ENCODE measurements at regions not wholly inside any gene's neighbourhood (a gene's known extent, or its start where the extent isn't known, plus 50 kb on each side); places are given as distances from the start of the nearest gene placed in this dataset.

GRCh38 chr3:144229953-144230352 lies 258.3 kb downstream of the DIPK2A start:
- Histone ChIP-seq H3K9me2 (ENCODE audit: insufficient read depth) (no peaks in the 10 kb centered on the region; the same call in 1 of the 2 replicates), H3K9me3 (ENCODE audit: insufficient read depth, low read depth) (no peaks in the 10 kb centered on the region), H3K4me3 (no peak overlapping the region), H3K4me1 (replicated peaks; ENCODE audit: insufficient read depth) (0 out of 2 replicates have a peak, but pooled peaks cover 4% of the 10 kb centered on the region), H2AFZ (no peak overlapping the region), H3K27ac (no peak overlapping the region), H3F3A (ENCODE audit: insufficient read depth, low read depth) (no peaks in the 10 kb centered on the region), H3K27me3 (ENCODE audit: insufficient read depth, low read depth) (no peaks in the 10 kb centered on the region), H3K4me2 (no peak overlapping the region), H3K36me3 (ENCODE audit: low read depth) (no peaks in the 10 kb centered on the region), H3K79me2 (ENCODE audit: low read depth) (no peaks in the 10 kb centered on the region), H4K20me1 (ENCODE audit: insufficient read depth) (no peaks in the 10 kb centered on the region)
- DNase-seq, result no peak
- ChIA-PET POLR2A (ENCODE audit: unreplicated experiment) (no interaction called here), CTCF (no interaction called here)
- intact Hi-C loops (cut with micrococcal nuclease; ENCODE audit: unreplicated experiment), result no loop called here
- BruUV-seq (replicated peaks), result no TSS peak
- no peak for TF ChIP-seq CTCF (conservative IDR thresholded peaks at IDR 0.05)
- no peak for TF ChIP-seq EZH2 (IDR thresholded peaks at IDR 0.05; ENCODE audit: low read depth)

GRCh38 chr3:144235489-144235888 lies 263.9 kb downstream of the DIPK2A start:
- Histone ChIP-seq H3K9me3 (ENCODE audit: insufficient read depth, low read depth) (no peaks in the 10 kb centered on the region), H4K20me1 (ENCODE audit: insufficient read depth) (no peaks in the 10 kb centered on the region), H3F3A (ENCODE audit: insufficient read depth, low read depth) (no peaks in the 10 kb centered on the region), H3K4me2 (no peak overlapping the region), H2AFZ (no peak overlapping the region), H3K4me3 (no peak overlapping the region), H3K36me3 (ENCODE audit: low read depth) (no peaks in the 10 kb centered on the region), H3K9me2 (ENCODE audit: insufficient read depth) (no peaks in the 10 kb centered on the region; the same call in 1 of the 2 replicates), H3K27me3 (ENCODE audit: insufficient read depth, low read depth) (no peaks in the 10 kb centered on the region), H3K27ac (no peak overlapping the region), H3K4me1 (replicated peaks; ENCODE audit: insufficient read depth) (no peaks in the 10 kb centered on the region), H3K79me2 (ENCODE audit: low read depth) (no peaks in the 10 kb centered on the region)
- ChIA-PET POLR2A (ENCODE audit: unreplicated experiment) (no interaction called here), CTCF (interaction anchor here (0.9 kb wide), 1 partner anchor 15 kb away, joined by 3 read pairs; no protein-coding TSS in a partner anchor)
- no peak for DNase-seq
- TF ChIP-seq CTCF (conservative IDR thresholded peaks at IDR 0.05) (no peak), EZH2 (IDR thresholded peaks at IDR 0.05; ENCODE audit: low read depth) (no peak)
- no TSS peak for BruUV-seq (replicated peaks)
- intact Hi-C loops (cut with micrococcal nuclease; ENCODE audit: unreplicated experiment), result no loop called here

- no peak for TF ChIP-seq CTCF (conservative IDR thresholded peaks at IDR 0.05)
- no peak for TF ChIP-seq EZH2 (IDR thresholded peaks at IDR 0.05; ENCODE audit: low read depth)
- no peaks in the 10 kb centered on the region for H3K36me3 ChIP-seq (ENCODE audit: low read depth)
- no peaks in the 10 kb centered on the region; the same call in 1 of the 2 replicates for H3K9me2 ChIP-seq (ENCODE audit: insufficient read depth)
- no TSS peak for BruUV-seq (replicated peaks)
- H4K20me1 ChIP-seq (ENCODE audit: insufficient read depth), result no peaks in the 10 kb centered on the region
- no peaks in the 10 kb centered on the region for H3F3A ChIP-seq (ENCODE audit: insufficient read depth, low read depth)
- CTCF ChIA-PET, result no interaction called here
- H3K9me3 ChIP-seq (ENCODE audit: insufficient read depth, low read depth), result no peaks in the 10 kb centered on the region
- intact Hi-C loops (cut with micrococcal nuclease; ENCODE audit: unreplicated experiment), result no loop called here
- no peak overlapping the region for H3K27ac ChIP-seq
- DNase-seq, result no peak
- no peak overlapping the region for H3K4me3 ChIP-seq
- no peaks in the 10 kb centered on the region for H3K79me2 ChIP-seq (ENCODE audit: low read depth)
- H2AFZ ChIP-seq, result no peak overlapping the region
- H3K27me3 ChIP-seq (ENCODE audit: insufficient read depth, low read depth), result no peaks in the 10 kb centered on the region
- H3K4me1 ChIP-seq (replicated peaks; ENCODE audit: insufficient read depth), result no peaks in the 10 kb centered on the region
- no peak overlapping the region for H3K4me2 ChIP-seq
- POLR2A ChIA-PET (ENCODE audit: unreplicated experiment), result no interaction called here
These were observed 265.7 kb downstream of the DIPK2A start for GRCh38 chr3:144237351-144237750.

Measured in PC-9 (cell line).